ENCODE measurements at regions not wholly inside any gene's neighbourhood (a gene's known extent, or its start where the extent isn't known, plus 50 kb on each side); places are given as distances from the start of the nearest gene placed in this dataset.

- TF ChIP-seq CTCF (IDR thresholded peaks at IDR 0.05), result no peak
- no peak for TF ChIP-seq POLR2AphosphoS5 (IDR thresholded peaks at IDR 0.05)
Observed at GRCh38 chr2:220227266-220227920, 600.0 kb downstream of the SLC4A3 start.

All from breast epithelium (tissue), 3 donors.